ENCODE measurements at regions not wholly inside any gene's neighbourhood (a gene's known extent, or its start where the extent isn't known, plus 50 kb on each side); places are given as distances from the start of the nearest gene placed in this dataset.

- ATAC-seq, result peak; percentile 37
Measured at GRCh38 chr19:31940396-31940795, 405.0 kb upstream of the ZNF507 start.

GRCh38 chr19:31943191-31943661 lies 402.2 kb upstream of the ZNF507 start:
- no peak overlapping the region for H3K4me3 ChIP-seq
- ATAC-seq (no peak), DNase-seq (no peak)
- H3K27me3 ChIP-seq, result no peaks in the 10 kb centered on the region
- intact Hi-C loops (cut with DNase I), result no loop called here
- no peaks in the 10 kb centered on the region for H3K4me1 ChIP-seq
- H3K9me3 ChIP-seq, result no peaks in the 10 kb centered on the region
- H3K27ac ChIP-seq, result no peak overlapping the region
- no peak for TF ChIP-seq CTCF (IDR thresholded peaks at IDR 0.05)
- H3K36me3 ChIP-seq, result no peaks in the 10 kb centered on the region

More at GRCh38 chr19:31940396-31940795, 405.0 kb upstream of the ZNF507 start:
- intact Hi-C loops (cut with DNase I), result no loop called here
- no peaks in the 10 kb centered on the region for H3K36me3 ChIP-seq
- no peaks in the 10 kb centered on the region for H3K27me3 ChIP-seq
- H3K4me1 ChIP-seq, result no peaks in the 10 kb centered on the region
- no peak overlapping the region for H3K4me3 ChIP-seq
- no peak for TF ChIP-seq CTCF (IDR thresholded peaks at IDR 0.05)
- H3K27ac ChIP-seq, result no peak overlapping the region
- peak in 1 of 4 donors; percentile 24 for DNase-seq
- H3K9me3 ChIP-seq, result no peaks in the 10 kb centered on the region

GRCh38 chr19:31943778-31944177 lies 401.6 kb upstream of the ZNF507 start:
- H3K9me3 ChIP-seq, result no peaks in the 10 kb centered on the region
- DNase-seq, result no peak

DNA sequence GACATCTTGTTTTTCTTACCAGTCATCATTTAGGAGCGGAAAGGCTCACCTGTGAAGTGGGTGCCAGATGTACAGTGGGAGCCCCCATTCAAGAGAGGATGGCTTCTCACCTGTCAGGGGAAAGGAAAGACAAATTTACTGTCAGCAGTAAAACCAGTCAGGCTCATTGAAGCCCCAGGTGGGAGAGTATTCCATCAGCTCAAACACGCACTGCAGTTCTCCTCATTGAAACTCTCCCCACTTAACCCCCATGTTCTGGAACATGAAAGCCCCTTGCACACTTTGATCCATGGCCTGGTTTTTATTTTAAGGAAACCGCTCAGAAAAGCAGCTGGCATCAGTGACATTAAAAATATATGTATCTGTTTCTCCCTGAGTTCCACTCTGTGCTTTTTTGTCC lies 401.1 kb upstream of the ZNF507 start:
- no peak overlapping the region for H3K27ac ChIP-seq
- no peaks in the 10 kb centered on the region for H3K9me3 ChIP-seq
- TF ChIP-seq CTCF (IDR thresholded peaks at IDR 0.05), result no peak
- no peaks in the 10 kb centered on the region for H3K27me3 ChIP-seq
- no peaks in the 10 kb centered on the region for H3K4me1 ChIP-seq
- intact Hi-C loops (cut with DNase I), result no loop called here
- H3K4me3 ChIP-seq, result no peak overlapping the region
- no peaks in the 10 kb centered on the region for H3K36me3 ChIP-seq
- no peak for ATAC-seq
- DNase-seq, result no peak

More at GRCh38 chr19:31943778-31944177, 401.6 kb upstream of the ZNF507 start:
- TF ChIP-seq CTCF (IDR thresholded peaks at IDR 0.05), result no peak
- Histone ChIP-seq H3K36me3 (no peaks in the 10 kb centered on the region), H3K27ac (no peak overlapping the region), H3K27me3 (no peaks in the 10 kb centered on the region), H3K4me3 (no peak overlapping the region), H3K4me1 (no peaks in the 10 kb centered on the region)
- ATAC-seq, result no peak
- intact Hi-C loops (cut with DNase I), result no loop called here

DNA sequence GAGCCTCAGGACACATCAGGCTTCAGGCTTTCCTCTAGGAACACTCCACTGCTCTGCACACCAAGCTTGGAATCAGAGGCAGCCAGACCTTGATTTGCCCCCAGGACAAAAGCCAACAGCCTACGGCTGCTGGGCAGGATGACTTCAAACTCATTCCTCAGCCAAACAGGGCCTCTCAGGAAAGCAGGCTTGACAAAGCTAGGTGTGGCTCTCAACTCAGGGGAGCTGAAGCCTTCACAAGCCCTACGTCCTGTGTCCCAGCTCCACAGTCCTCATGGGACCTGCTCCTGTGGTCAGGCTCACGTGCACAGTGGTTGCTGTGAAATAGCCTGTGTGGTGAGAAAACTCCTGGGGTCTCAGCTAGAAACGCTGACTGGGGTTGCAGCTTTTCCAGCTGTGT lies 398.9 kb upstream of the ZNF507 start:
- no peaks in the 10 kb centered on the region for H3K27me3 ChIP-seq
- DNase-seq (no peak), ATAC-seq (no peak)
- intact Hi-C loops (cut with DNase I), result no loop called here
- no peaks in the 10 kb centered on the region for H3K9me3 ChIP-seq
- TF ChIP-seq CTCF (IDR thresholded peaks at IDR 0.05), result no peak
- no peak overlapping the region for H3K4me3 ChIP-seq
- H3K4me1 ChIP-seq, result no peaks in the 10 kb centered on the region
- H3K27ac ChIP-seq, result no peak overlapping the region
- no peaks in the 10 kb centered on the region for H3K36me3 ChIP-seq
